Keratinocyte (primary cell): ENCODE measurements at regions not wholly inside any gene's neighbourhood (a gene's known extent, or its start where the extent isn't known, plus 50 kb on each side); places are given as distances from the start of the nearest gene placed in this dataset.

ENCODE experiments used
- DNase-seq: peaks from one replicate; pipeline ENCODE4 v3.0.0-alpha.2; 2011; ENCODE audit warnings: low read depth, missing footprints, low spot score
- FAIRE-seq: peaks from 2 replicates; lab custom pipeline; 2011; peaks lifted over from hg19 to GRCh38; lab: Jason Lieb, UNC
- H2AFZ ChIP-seq: 2 replicates; pipeline ENCODE4 v1.6.0; 2012; ENCODE audit warnings: low read length, control low read depth, inconsistent platforms; ENCODE audit not compliant: control insufficient read depth
- H3K27ac ChIP-seq: 2 replicates; pipeline ENCODE4 v1.5.1; 2011; ENCODE audit warnings: low read length; ENCODE audit not compliant: control insufficient read depth, insufficient read depth
- H3K27me3 ChIP-seq: 3 replicates; pipeline ENCODE4 v1.6.0; 2011; ENCODE audit warnings: low read length; ENCODE audit not compliant: control insufficient read depth, insufficient read depth; ENCODE audit errors: extremely low read depth
- H3K36me3 ChIP-seq, 2 experiments: 2 replicates in 1 of 2; 3 replicates in 1 of 2; pipeline ENCODE4 v1.5.1; 2011; ENCODE audit warnings: low read length in 2 of 2, mild to moderate bottlenecking in 1 of 2; ENCODE audit not compliant: control insufficient read depth in 2 of 2, insufficient read depth in 2 of 2; ENCODE audit errors: extremely low read depth in 1 of 2
- H3K4me1 ChIP-seq: 3 replicates; pipeline ENCODE4 v1.5.1; 2011; ENCODE audit warnings: low read length; ENCODE audit not compliant: control insufficient read depth, insufficient read depth; ENCODE audit errors: extremely low read depth
- H3K4me2 ChIP-seq: 3 replicates; pipeline ENCODE4 v1.6.0; 2011; ENCODE audit warnings: low read depth, low read length; ENCODE audit not compliant: control insufficient read depth, insufficient read depth; ENCODE audit errors: extremely low read depth
- H3K4me3 ChIP-seq, 3 experiments: fragments of 200-600 bp in 1 of 3; sonication (generic) in 1 of 3; 2 replicates in 2 of 3; 3 replicates in 1 of 3; pipeline ENCODE4 v1.5.1; 2011 to 2016; ENCODE audit warnings: low read length in 3 of 3, mild to moderate bottlenecking in 3 of 3, control low read depth in 2 of 3, inconsistent platforms in 1 of 3, low read depth in 1 of 3, mixed read lengths in 1 of 3, mixed run types in 1 of 3, moderate library complexity in 1 of 3; ENCODE audit not compliant: control insufficient read depth in 2 of 3, insufficient read depth in 2 of 3; ENCODE audit errors: extremely low read depth in 1 of 3
- H3K79me2 ChIP-seq: 2 replicates; pipeline ENCODE4 v1.6.0; 2012; ENCODE audit warnings: low read length; ENCODE audit not compliant: control insufficient read depth, insufficient read depth
- H3K9ac ChIP-seq: 3 replicates; pipeline ENCODE4 v1.6.0; 2011; ENCODE audit warnings: low read length; ENCODE audit not compliant: control insufficient read depth, insufficient read depth; ENCODE audit errors: extremely low read depth
- H3K9me1 ChIP-seq: 3 replicates; pipeline ENCODE4 v1.6.0; 2011; ENCODE audit warnings: low read length; ENCODE audit not compliant: control insufficient read depth, insufficient read depth; ENCODE audit errors: extremely low read depth
- H3K9me3 ChIP-seq: 2 replicates; pipeline ENCODE4 v1.5.1; 2012; ENCODE audit warnings: low read depth, low read length; ENCODE audit not compliant: control insufficient read depth
- H4K20me1 ChIP-seq: 3 replicates; pipeline ENCODE4 v1.6.0; 2011; ENCODE audit warnings: low read length; ENCODE audit not compliant: control insufficient read depth, insufficient read depth; ENCODE audit errors: extremely low read depth
- EZH2 ChIP-seq: IDR thresholded peaks from one replicate; pipeline ENCODE4 v1.6.1; 2012; ENCODE audit warnings: inconsistent platforms, mild to moderate bottlenecking, low read length, moderate library complexity
- dilution Hi-C: fragments of 300-500 bp; cut with MboI; formaldehyde crosslinking; loops from one replicate; pipeline ENCODE4 v1.7.0; 2020; ENCODE audit warnings: low sequenced_read_pairs; ENCODE audit not compliant: extremely low pct_ligation_motif_present
- TF ChIP-seq, protein P1 (sequence below), 3 experiments: IDR thresholded peaks in 1 of 3; conservative IDR thresholded peaks in 1 of 3; optimal IDR thresholded peaks in 1 of 3; 2 replicates in 2 of 3; 3 replicates in 1 of 3; pipeline versions ENCODE3 to v1.5.1; 2011; ENCODE audit warnings: low read length in 3 of 3, mild to moderate bottlenecking in 3 of 3, moderate library complexity in 2 of 3, control low read depth in 1 of 3, inconsistent platforms in 1 of 3; ENCODE audit not compliant: insufficient read depth in 2 of 3; ENCODE audit errors: extremely low read depth in 1 of 3

DNA sequence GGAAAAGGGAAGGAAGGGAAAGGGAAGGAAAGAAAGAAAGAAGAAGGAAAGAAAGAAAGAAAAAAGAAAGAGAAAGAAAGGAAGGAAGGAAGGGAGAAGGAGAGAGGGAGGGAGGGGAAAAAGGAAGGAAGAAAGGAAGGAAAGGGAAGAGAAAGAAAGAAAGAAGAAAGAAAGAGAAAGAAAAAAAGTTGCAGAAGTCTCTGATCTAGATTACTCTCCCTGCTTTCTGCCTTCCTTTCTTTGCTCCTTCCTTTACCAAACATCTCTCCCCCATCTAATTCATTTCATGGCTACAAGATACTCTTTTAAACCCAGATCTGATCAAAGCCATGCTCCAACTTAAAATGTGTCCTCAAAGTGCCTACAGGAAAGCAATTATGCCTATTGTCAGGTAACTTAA is 148.6 kb downstream of the KIT start:
- Histone ChIP-seq H3K4me1 (no peaks in the 10 kb centered on the region), H3K9me1 (no peaks in the 10 kb centered on the region), H3K9ac (no peak overlapping the region), H2AFZ (no peak overlapping the region), H3K36me3 (no peaks in the 10 kb centered on the region), H3K4me2 (no peak overlapping the region), H3K27me3 (no peaks in the 10 kb centered on the region), H3K79me2 (no peaks in the 10 kb centered on the region), H3K27ac (no peak overlapping the region), H3K9me3 (no peaks in the 10 kb centered on the region), H3K4me3 (no peak overlapping the region), H4K20me1 (no peaks in the 10 kb centered on the region)
- TF ChIP-seq, protein P1, sequence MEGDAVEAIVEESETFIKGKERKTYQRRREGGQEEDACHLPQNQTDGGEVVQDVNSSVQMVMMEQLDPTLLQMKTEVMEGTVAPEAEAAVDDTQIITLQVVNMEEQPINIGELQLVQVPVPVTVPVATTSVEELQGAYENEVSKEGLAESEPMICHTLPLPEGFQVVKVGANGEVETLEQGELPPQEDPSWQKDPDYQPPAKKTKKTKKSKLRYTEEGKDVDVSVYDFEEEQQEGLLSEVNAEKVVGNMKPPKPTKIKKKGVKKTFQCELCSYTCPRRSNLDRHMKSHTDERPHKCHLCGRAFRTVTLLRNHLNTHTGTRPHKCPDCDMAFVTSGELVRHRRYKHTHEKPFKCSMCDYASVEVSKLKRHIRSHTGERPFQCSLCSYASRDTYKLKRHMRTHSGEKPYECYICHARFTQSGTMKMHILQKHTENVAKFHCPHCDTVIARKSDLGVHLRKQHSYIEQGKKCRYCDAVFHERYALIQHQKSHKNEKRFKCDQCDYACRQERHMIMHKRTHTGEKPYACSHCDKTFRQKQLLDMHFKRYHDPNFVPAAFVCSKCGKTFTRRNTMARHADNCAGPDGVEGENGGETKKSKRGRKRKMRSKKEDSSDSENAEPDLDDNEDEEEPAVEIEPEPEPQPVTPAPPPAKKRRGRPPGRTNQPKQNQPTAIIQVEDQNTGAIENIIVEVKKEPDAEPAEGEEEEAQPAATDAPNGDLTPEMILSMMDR (optimal IDR thresholded peaks at IDR 0.05 in 1 of 3, IDR thresholded peaks at IDR 0.05 in 1 of 3, conservative IDR thresholded peaks at IDR 0.05 in 1 of 3; ENCODE audit: extremely low read depth in 1 of 3, insufficient read depth in 2 of 3, low read length in 3 of 3): no peak
- TF ChIP-seq EZH2: no peak
- no peak for FAIRE-seq
- no peak for DNase-seq
- dilution Hi-C loops: no loop called here

DNA sequence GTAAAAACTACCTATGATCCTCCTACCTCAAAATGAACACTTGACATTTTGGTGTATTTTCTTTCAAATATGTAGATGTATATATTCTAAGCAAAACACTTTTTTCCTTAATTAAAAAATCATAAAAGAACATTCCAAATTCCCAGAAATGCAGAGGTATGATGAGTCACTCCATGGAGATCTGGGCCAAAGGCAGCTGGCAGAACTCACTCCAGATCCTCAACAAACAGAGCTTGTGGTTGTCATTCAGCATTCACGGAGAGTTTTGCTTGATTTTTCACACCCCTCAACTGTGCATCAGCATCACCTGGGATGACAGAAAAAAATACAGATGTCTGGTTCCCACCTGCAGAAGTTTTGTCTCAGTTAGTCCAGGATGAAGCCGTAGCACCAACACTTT is 144.6 kb downstream of the KIT start:
- H3K79me2 ChIP-seq: no peaks in the 10 kb centered on the region
- no peak overlapping the region for H3K4me3 ChIP-seq
- no peak for DNase-seq
- H3K9me3 ChIP-seq: no peaks in the 10 kb centered on the region
- FAIRE-seq: no peak
- TF ChIP-seq, protein P1 (optimal IDR thresholded peaks at IDR 0.05 in 1 of 3, IDR thresholded peaks at IDR 0.05 in 1 of 3, conservative IDR thresholded peaks at IDR 0.05 in 1 of 3; ENCODE audit: extremely low read depth in 1 of 3, insufficient read depth in 2 of 3, low read length in 3 of 3): no peak
- TF ChIP-seq EZH2: no peak
- H2AFZ ChIP-seq: no peak overlapping the region
- H3K27ac ChIP-seq: no peak overlapping the region
- dilution Hi-C loops: no loop called here
- H3K4me1 ChIP-seq: no peaks in the 10 kb centered on the region
- H3K27me3 ChIP-seq: no peaks in the 10 kb centered on the region
- H3K9me1 ChIP-seq: no peaks in the 10 kb centered on the region
- H3K4me2 ChIP-seq: no peak overlapping the region
- no peak overlapping the region for H3K9ac ChIP-seq
- no peaks in the 10 kb centered on the region for H3K36me3 ChIP-seq
- H4K20me1 ChIP-seq: no peaks in the 10 kb centered on the region
